OCI-LY7 (cell line): ENCODE measurements at regions not wholly inside any gene's neighbourhood (a gene's known extent, or its start where the extent isn't known, plus 50 kb on each side); places are given as distances from the start of the nearest gene placed in this dataset.

Experiments used
- CTCF ChIP-seq: fragments of 200-600 bp; sonication (generic); conservative IDR thresholded peaks from 2 replicates; pipeline ENCODE4 v1.5.1; 2014; ENCODE audit warnings: mild to moderate bottlenecking, antibody characterized with exemption, low read length, moderate library complexity, mixed read lengths
- EZH2phosphoT487 ChIP-seq: fragments of 200-600 bp; sonication (generic); IDR thresholded peaks from 2 replicates; pipeline ENCODE4 v1.6.1; 2018; ENCODE audit warnings: low read depth, borderline replicate concordance, mild to moderate bottlenecking, mixed run types, antibody characterized with exemption, low read length, moderate library complexity, mixed read lengths

DNA sequence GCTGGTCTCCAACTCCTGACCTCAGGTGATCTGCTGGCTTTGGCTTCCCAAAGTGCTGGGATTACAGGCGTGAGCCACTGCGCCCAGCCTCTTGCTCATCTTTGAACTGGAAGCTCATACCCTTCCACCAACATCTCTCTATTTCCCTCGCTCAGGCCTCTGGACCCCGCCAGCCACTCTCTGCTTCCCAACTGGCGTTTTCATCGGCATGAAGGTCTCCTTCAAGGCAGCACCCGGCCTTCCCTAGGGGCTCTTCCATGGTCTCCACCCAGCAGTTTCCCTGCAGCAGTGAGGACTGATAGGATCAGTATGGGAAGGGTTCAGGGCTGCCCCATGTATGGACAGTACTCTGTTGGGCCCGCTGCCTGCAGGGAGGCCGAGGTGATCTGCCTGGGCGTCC is 65.8 kb upstream of the HS6ST1 start:
- no peak for TF ChIP-seq EZH2phosphoT487
- no peak for TF ChIP-seq CTCF
